GM23338 (cell line): ENCODE measurements at regions not wholly inside any gene's neighbourhood (a gene's known extent, or its start where the extent isn't known, plus 50 kb on each side); places are given as distances from the start of the nearest gene placed in this dataset.

Experiments used
- EZH2 ChIP-seq: fragments of 200-600 bp; sonication (generic); IDR thresholded peaks from one replicate; pipeline ENCODE4 v1.8.0; 2017; ENCODE audit warnings: antibody characterized with exemption, mild to moderate bottlenecking, low read depth; ENCODE audit not compliant: unreplicated experiment
- EZH2phosphoT487 ChIP-seq: fragments of 200-600 bp; sonication (generic); IDR thresholded peaks from one replicate; pipeline ENCODE4 v1.8.1; 2018; ENCODE audit warnings: antibody characterized with exemption; ENCODE audit not compliant: unreplicated experiment
- NANOG ChIP-seq: IDR thresholded peaks from 2 replicates; pipeline ENCODE4 v1.6.1; 2016; ENCODE audit warnings: antibody characterized with exemption, borderline replicate concordance
- POLR2AphosphoS5 ChIP-seq: IDR thresholded peaks from 2 replicates; pipeline ENCODE4 v1.6.1; 2016; ENCODE audit warnings: antibody characterized with exemption, low read depth
- ZNF331 ChIP-seq: fragments of 250-450 bp; sonication (Bioruptor Pico); IDR thresholded peaks from 2 replicates; pipeline ENCODE4 v1.5.0; 2020; ENCODE audit warnings: low read depth, mild to moderate bottlenecking, moderate library complexity
- TF ChIP-seq, protein P1 (sequence below): IDR thresholded peaks from one replicate; pipeline ENCODE4 v1.6.1; 2018; ENCODE audit warnings: antibody characterized with exemption; ENCODE audit not compliant: unreplicated experiment
- TF ChIP-seq, protein P2 (sequence below), 2 experiments: fragments of 200-600 bp in 1 of 2; sonication (generic) in 1 of 2; conservative IDR thresholded peaks; 2 replicates each; pipeline versions ENCODE4 v1.5.1 to v1.6.1; 2016 to 2017; ENCODE audit warnings: antibody characterized with exemption in 2 of 2, low read depth in 2 of 2, mild to moderate bottlenecking in 2 of 2, moderate library complexity in 1 of 2
- TF ChIP-seq, protein P3 (sequence below): IDR thresholded peaks from 2 replicates; pipeline ENCODE4 v1.6.1; 2016; ENCODE audit warnings: antibody characterized with exemption

DNA sequence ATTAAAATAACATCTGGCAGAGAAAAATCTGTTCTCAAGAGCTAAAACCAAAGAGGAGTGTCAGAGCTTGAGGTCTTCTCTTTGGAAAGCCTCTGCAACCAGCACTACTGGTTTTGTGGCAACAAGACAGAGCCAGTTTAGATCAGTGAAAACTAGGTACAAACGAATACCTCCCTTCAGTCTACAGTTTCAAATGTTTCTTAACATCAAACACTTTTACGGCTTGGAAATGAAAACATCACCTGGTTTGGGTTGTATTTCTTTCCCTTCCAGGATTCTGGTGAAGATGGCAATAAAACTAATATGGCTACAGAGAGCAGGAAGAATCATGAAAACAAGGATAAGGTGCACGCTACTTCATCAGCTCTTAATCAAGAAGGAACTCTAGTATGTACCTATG is 339.4 kb upstream of the ESRRG start:
- TF ChIP-seq, protein P1, sequence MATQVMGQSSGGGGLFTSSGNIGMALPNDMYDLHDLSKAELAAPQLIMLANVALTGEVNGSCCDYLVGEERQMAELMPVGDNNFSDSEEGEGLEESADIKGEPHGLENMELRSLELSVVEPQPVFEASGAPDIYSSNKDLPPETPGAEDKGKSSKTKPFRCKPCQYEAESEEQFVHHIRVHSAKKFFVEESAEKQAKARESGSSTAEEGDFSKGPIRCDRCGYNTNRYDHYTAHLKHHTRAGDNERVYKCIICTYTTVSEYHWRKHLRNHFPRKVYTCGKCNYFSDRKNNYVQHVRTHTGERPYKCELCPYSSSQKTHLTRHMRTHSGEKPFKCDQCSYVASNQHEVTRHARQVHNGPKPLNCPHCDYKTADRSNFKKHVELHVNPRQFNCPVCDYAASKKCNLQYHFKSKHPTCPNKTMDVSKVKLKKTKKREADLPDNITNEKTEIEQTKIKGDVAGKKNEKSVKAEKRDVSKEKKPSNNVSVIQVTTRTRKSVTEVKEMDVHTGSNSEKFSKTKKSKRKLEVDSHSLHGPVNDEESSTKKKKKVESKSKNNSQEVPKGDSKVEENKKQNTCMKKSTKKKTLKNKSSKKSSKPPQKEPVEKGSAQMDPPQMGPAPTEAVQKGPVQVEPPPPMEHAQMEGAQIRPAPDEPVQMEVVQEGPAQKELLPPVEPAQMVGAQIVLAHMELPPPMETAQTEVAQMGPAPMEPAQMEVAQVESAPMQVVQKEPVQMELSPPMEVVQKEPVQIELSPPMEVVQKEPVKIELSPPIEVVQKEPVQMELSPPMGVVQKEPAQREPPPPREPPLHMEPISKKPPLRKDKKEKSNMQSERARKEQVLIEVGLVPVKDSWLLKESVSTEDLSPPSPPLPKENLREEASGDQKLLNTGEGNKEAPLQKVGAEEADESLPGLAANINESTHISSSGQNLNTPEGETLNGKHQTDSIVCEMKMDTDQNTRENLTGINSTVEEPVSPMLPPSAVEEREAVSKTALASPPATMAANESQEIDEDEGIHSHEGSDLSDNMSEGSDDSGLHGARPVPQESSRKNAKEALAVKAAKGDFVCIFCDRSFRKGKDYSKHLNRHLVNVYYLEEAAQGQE, result no peak
- TF ChIP-seq, protein P2, sequence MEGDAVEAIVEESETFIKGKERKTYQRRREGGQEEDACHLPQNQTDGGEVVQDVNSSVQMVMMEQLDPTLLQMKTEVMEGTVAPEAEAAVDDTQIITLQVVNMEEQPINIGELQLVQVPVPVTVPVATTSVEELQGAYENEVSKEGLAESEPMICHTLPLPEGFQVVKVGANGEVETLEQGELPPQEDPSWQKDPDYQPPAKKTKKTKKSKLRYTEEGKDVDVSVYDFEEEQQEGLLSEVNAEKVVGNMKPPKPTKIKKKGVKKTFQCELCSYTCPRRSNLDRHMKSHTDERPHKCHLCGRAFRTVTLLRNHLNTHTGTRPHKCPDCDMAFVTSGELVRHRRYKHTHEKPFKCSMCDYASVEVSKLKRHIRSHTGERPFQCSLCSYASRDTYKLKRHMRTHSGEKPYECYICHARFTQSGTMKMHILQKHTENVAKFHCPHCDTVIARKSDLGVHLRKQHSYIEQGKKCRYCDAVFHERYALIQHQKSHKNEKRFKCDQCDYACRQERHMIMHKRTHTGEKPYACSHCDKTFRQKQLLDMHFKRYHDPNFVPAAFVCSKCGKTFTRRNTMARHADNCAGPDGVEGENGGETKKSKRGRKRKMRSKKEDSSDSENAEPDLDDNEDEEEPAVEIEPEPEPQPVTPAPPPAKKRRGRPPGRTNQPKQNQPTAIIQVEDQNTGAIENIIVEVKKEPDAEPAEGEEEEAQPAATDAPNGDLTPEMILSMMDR (conservative IDR thresholded peaks at IDR 0.05; ENCODE audit: low read depth in 2 of 2), result no peak
- TF ChIP-seq NANOG (no peak), POLR2AphosphoS5 (no peak), EZH2 (no peak), EZH2phosphoT487 (no peak), ZNF331 (no peak)
- TF ChIP-seq, protein P3, sequence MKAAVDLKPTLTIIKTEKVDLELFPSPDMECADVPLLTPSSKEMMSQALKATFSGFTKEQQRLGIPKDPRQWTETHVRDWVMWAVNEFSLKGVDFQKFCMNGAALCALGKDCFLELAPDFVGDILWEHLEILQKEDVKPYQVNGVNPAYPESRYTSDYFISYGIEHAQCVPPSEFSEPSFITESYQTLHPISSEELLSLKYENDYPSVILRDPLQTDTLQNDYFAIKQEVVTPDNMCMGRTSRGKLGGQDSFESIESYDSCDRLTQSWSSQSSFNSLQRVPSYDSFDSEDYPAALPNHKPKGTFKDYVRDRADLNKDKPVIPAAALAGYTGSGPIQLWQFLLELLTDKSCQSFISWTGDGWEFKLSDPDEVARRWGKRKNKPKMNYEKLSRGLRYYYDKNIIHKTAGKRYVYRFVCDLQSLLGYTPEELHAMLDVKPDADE, result no peak
